ENCODE measurements at regions not wholly inside any gene's neighbourhood (a gene's known extent, or its start where the extent isn't known, plus 50 kb on each side); places are given as distances from the start of the nearest gene placed in this dataset.

DNA sequence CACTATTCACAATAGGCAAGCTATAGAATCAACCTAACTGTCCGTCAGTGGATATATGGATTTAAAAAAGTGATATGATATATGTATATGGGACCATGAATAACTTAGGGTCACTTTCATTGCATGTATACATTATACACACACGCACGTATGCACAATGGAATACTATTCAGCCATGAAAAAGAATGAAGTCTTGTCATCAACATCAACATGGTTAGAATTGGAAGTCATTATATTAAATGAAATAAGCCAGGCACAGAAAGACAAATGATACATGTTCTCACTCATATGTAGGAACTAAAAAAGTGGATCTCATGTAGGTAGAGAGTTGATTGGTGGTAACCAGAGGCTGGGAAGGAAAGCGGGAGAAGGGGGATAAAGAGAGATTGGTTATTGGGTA, 234.3 kb downstream of the VRK1 start:
- TF ChIP-seq EZH2 (IDR thresholded peaks at IDR 0.05; ENCODE audit: borderline replicate concordance) (no peak), EZH2phosphoT487 (IDR thresholded peaks at IDR 0.05; ENCODE audit: low read depth, severe bottlenecking, unreplicated experiment) (no peak)
- TF ChIP-seq, protein P1, sequence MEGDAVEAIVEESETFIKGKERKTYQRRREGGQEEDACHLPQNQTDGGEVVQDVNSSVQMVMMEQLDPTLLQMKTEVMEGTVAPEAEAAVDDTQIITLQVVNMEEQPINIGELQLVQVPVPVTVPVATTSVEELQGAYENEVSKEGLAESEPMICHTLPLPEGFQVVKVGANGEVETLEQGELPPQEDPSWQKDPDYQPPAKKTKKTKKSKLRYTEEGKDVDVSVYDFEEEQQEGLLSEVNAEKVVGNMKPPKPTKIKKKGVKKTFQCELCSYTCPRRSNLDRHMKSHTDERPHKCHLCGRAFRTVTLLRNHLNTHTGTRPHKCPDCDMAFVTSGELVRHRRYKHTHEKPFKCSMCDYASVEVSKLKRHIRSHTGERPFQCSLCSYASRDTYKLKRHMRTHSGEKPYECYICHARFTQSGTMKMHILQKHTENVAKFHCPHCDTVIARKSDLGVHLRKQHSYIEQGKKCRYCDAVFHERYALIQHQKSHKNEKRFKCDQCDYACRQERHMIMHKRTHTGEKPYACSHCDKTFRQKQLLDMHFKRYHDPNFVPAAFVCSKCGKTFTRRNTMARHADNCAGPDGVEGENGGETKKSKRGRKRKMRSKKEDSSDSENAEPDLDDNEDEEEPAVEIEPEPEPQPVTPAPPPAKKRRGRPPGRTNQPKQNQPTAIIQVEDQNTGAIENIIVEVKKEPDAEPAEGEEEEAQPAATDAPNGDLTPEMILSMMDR (IDR thresholded peaks at IDR 0.05; ENCODE audit: poor library complexity), result no peak
